GM19463 (cell line): ENCODE measurements at regions not wholly inside any gene's neighbourhood (a gene's known extent, or its start where the extent isn't known, plus 50 kb on each side); places are given as distances from the start of the nearest gene placed in this dataset.
A peak's percentile ranks its signal among the peaks of the same experiment; 100 is the strongest.
"Not testable (repeated sequence)": the region's sequence is repeated elsewhere in the genome, so short reads cannot be mapped to it uniquely, and the experiment has no call there.

ENCODE experiments used
- ATAC-seq: cut with Tn5 transposase; IDR thresholded peaks from one replicate; pipeline ENCODE4 v1.9.1; 2021; ENCODE audit warnings: mild to moderate bottlenecking, moderate library complexity; ENCODE audit not compliant: unreplicated experiment

GRCh38 chr1:60298290-60298689 is 224.7 kb upstream of the C1orf87 start:
- no peak for ATAC-seq

GRCh38 chr1:60296794-60297193 is 223.2 kb upstream of the C1orf87 start:
- no peak for ATAC-seq

GRCh38 chr1:60292140-60292539 is 218.6 kb upstream of the C1orf87 start:
- ATAC-seq: no peak

- ATAC-seq: no peak
These were observed 216.8 kb upstream of the C1orf87 start for GRCh38 chr1:60290393-60290792.

GRCh38 chr1:60287536-60287935 is 214.0 kb upstream of the C1orf87 start:
- no peak for ATAC-seq

GRCh38 chr1:60283690-60284089 is 210.1 kb upstream of the C1orf87 start:
- ATAC-seq: no peak

GRCh38 chr1:60281360-60281932 is 207.9 kb upstream of the C1orf87 start:
- ATAC-seq: peak; percentile 94

GRCh38 chr1:60280819-60281218 is 207.2 kb upstream of the C1orf87 start:
- no peak for ATAC-seq

GRCh38 chr1:60280256-60280655 is 206.7 kb upstream of the C1orf87 start:
- no peak for ATAC-seq

GRCh38 chr1:60279798-60280197 is 206.2 kb upstream of the C1orf87 start:
- ATAC-seq: no peak

- ATAC-seq: no peak
These were observed 203.7 kb upstream of the C1orf87 start for GRCh38 chr1:60277269-60277668.

- ATAC-seq: no peak
These were observed 201.1 kb upstream of the C1orf87 start for GRCh38 chr1:60274422-60275290.

GRCh38 chr1:60273185-60273584 is 199.6 kb upstream of the C1orf87 start:
- no peak for ATAC-seq

GRCh38 chr1:60271041-60271440 is 197.5 kb upstream of the C1orf87 start:
- ATAC-seq: no peak

GRCh38 chr1:60268451-60268850 is 194.9 kb upstream of the C1orf87 start:
- no peak for ATAC-seq

- no peak for ATAC-seq
These were observed 192.3 kb upstream of the C1orf87 start for GRCh38 chr1:60265560-60266535.

GRCh38 chr1:60262701-60263100 is 189.1 kb upstream of the C1orf87 start:
- ATAC-seq: no peak

GRCh38 chr1:60257531-60257930 is 184.0 kb upstream of the C1orf87 start:
- no peak for ATAC-seq

GRCh38 chr1:60255565-60255964 is 182.0 kb upstream of the C1orf87 start:
- ATAC-seq: no peak

GRCh38 chr1:60251426-60251825 is 177.9 kb upstream of the C1orf87 start:
- no peak for ATAC-seq

GRCh38 chr1:60247467-60247866 is 173.9 kb upstream of the C1orf87 start:
- not testable (repeated sequence) for ATAC-seq
